Activated naive CD4-positive, alpha-beta T cell treated with anti-CD3 and anti-CD28 coated beads, Interleukin-2, amount 50 U/mL, for 24 hours (primary cell): ENCODE measurements at regions not wholly inside any gene's neighbourhood (a gene's known extent, or its start where the extent isn't known, plus 50 kb on each side); places are given as distances from the start of the nearest gene placed in this dataset.
"Not testable (repeated sequence)": the region's sequence is repeated elsewhere in the genome, so short reads cannot be mapped to it uniquely, and the experiment has no call there.

Experiments used
- H3K27ac Mint-ChIP-seq: one replicate; pipeline ENCODE4 v1.8.0; 2021; ENCODE audit warnings: mild to moderate bottlenecking, mixed read lengths
- H3K27me3 Mint-ChIP-seq: one replicate; pipeline ENCODE4 v1.8.0; 2021; ENCODE audit warnings: mixed read lengths
- H3K36me3 Mint-ChIP-seq: one replicate; pipeline ENCODE4 v1.8.0; 2021; ENCODE audit warnings: mixed read lengths
- H3K4me1 Mint-ChIP-seq: one replicate; pipeline ENCODE4 v1.8.0; 2021; ENCODE audit warnings: mixed read lengths
- H3K4me3 Mint-ChIP-seq: one replicate; pipeline ENCODE4 v1.8.0; 2021; ENCODE audit warnings: mild to moderate bottlenecking, mixed read lengths
- H3K9me3 Mint-ChIP-seq: one replicate; pipeline ENCODE4 v1.8.0; 2021; ENCODE audit warnings: mixed read lengths

DNA sequence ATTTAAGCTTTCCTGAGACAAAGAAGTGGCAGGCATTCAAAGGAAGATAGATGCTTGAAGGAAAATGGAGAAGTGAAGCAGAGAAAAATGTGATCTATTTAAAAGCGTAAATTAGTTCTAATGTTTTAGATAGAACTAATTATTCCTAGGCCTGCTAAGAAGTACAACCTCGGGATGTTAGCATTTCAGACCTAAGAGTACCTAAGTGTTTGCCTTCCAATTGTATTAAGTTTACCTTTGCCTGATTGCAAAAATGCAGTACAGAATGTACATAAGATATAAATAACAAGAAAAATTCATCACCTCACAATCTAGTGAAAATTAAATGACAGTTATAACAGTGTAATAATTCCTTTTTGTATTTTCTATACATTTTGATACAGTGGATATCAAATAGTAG is 71.1 kb upstream of the HNMT start:
- no peaks in the 10 kb centered on the region for H3K4me1 Mint-ChIP-seq
- no peaks in the 10 kb centered on the region for H3K9me3 Mint-ChIP-seq
- no peaks in the 10 kb centered on the region for H3K36me3 Mint-ChIP-seq
- H3K4me3 Mint-ChIP-seq: no peak overlapping the region
- H3K27me3 Mint-ChIP-seq: no peaks in the 10 kb centered on the region
- H3K27ac Mint-ChIP-seq: no peak overlapping the region

DNA sequence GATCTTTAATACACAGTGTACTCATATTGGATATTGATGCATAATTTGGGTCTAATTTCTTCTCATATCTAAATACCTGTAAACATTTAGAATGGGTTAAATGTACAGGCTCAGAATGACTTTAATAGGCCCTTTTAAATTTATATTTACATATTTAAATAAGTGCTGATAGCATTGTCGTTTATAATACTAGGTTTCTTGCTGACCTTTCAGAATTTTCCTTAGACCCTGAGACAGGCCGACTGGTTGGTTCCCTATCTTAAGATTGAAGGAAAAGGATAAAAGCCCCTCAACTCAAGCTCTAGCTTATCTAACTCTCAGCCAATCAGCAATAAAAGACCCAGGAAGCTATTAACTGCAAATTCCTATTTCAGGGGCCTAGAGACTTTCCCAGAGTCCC is 67.8 kb upstream of the HNMT start:
- Mint-ChIP-seq H3K4me3 (no peak overlapping the region), H3K36me3 (no peaks in the 10 kb centered on the region), H3K9me3 (no peaks in the 10 kb centered on the region), H3K4me1 (no peaks in the 10 kb centered on the region), H3K27ac (no peak overlapping the region), H3K27me3 (no peaks in the 10 kb centered on the region)

DNA sequence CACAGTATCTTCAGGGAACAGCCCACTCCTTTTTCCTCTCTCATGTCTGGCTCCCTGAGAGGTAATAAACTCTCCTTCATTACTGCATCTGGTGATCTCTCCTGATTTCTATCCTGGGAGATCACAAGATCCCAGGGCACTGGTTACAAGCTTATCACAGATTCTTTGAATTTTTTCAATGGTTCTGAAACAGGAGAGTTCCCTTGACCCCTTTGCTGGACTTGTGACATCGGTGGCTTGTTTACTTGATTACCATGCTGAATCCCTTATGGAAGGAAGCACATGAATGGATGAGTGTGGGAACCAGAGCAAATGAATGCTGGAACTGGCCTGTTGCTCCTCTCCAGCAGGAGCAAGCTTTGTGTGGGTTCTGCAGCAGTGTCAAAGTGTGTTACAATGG is 67.2 kb upstream of the HNMT start:
- H3K27me3 Mint-ChIP-seq: no peaks in the 10 kb centered on the region
- H3K4me1 Mint-ChIP-seq: no peaks in the 10 kb centered on the region
- no peak overlapping the region for H3K4me3 Mint-ChIP-seq
- no peak overlapping the region for H3K27ac Mint-ChIP-seq
- H3K9me3 Mint-ChIP-seq: no peaks in the 10 kb centered on the region
- no peaks in the 10 kb centered on the region for H3K36me3 Mint-ChIP-seq

DNA sequence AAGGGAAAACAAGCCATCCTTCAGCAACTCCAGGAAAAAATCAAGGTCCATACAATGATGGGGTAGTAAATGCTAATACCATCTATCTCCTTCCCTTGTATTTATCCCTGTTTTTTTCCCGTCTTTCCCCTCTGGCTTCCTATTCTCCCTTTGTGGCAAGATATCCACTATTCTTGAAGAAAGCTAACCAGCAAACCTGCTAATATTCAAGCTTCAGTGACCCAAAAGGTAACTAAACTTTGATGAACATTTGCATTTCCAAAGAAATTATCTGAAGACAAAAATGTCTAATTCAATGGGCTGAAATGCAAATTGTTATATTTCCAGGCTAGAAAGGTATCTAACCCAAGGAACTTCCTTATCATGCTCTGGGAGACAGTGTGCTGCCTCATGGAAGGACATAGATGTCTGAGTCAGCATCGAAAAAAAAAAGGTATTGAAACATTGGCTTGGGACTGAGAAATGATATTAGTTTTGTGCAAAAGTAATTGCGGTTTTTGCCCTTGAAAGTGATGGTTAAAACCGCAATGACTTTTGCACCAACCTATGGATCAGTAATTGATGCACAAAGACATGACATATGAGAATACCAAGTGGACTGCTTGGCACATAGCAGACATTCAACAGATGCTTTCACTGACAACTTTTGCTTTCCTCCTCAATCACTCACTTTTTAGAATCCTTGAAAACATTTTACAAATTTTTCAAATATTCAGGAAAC is 63.7 kb upstream of the HNMT start:
- Mint-ChIP-seq H3K36me3 (no peaks in the 10 kb centered on the region), H3K27me3 (peaks cover 3% of the 10 kb centered on the region)

DNA sequence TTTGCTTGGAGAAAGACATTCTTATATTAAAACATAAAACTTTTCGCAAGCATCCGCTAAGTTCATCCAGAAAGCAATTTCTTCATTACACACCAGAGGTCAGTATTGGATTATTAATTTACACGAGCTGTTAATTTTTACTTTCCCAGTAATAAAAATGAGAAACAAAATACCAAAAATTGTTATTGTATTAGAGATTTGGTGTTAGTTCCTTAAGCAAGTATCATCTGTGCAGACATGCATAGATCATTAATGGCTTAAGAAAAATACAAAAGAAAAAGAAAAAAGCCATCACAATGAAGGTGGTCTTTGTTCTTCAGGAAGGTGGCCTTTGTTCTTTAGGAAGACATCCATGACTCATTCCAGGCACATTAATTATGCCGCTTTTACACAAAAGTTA is 53.6 kb upstream of the HNMT start:
- Mint-ChIP-seq H3K4me1 (no peaks in the 10 kb centered on the region), H3K4me3 (no peak overlapping the region), H3K9me3 (no peaks in the 10 kb centered on the region), H3K36me3 (no peaks in the 10 kb centered on the region), H3K27me3 (peaks cover 9% of the 10 kb centered on the region), H3K27ac (no peak overlapping the region)

More for the DNA sequence above, 63.7 kb upstream of the HNMT start:
- H3K4me1 Mint-ChIP-seq: no peaks in the 10 kb centered on the region
- no peak overlapping the region for H3K4me3 Mint-ChIP-seq
- no peak overlapping the region for H3K27ac Mint-ChIP-seq
- no peaks in the 10 kb centered on the region for H3K9me3 Mint-ChIP-seq

DNA sequence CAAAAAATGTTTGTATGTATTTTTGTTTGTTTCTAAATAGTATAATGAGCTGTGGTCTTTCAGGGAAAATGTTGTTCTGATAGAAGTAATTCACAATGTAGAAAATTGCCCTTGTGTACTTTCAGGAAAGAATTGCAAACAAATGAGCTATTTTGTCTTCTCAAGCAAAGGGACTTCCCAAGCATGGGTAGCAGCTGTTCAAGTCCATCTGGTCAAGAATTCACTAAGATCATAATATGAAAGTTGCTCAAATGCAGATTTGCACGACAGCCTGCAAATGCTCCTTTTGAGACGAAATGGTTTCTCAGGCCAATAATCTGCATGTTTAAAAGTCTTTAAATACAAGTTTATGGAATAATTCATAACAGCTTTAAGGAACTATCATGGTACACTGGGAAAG is 51.9 kb upstream of the HNMT start:
- Mint-ChIP-seq H3K27ac (no peak overlapping the region), H3K27me3 (peaks cover 6% of the 10 kb centered on the region)

DNA sequence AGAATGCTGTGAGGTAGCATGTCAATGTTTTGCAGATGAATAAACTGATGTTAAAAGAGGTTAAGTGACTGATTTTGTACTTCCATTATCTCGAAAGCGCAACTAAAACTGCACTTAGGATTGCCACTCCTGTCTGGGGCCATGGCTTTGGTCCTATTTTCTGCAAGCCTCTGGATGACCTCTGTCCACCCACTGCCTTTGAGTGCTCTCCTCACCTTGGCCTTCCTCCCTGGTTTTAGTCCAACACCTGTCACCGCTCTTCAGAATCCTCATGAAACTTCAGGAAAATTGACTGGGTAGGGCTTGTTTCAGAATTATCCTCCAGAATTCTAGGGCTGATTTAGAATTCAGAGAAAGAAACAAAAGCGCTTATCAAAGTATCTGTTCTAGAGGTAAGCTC is 51.1 kb upstream of the HNMT start:
- Mint-ChIP-seq H3K4me3 (no peak overlapping the region), H3K27me3 (peaks cover 6% of the 10 kb centered on the region), H3K27ac (no peak overlapping the region), H3K9me3 (no peaks in the 10 kb centered on the region), H3K4me1 (no peaks in the 10 kb centered on the region), H3K36me3 (no peaks in the 10 kb centered on the region)

More for the DNA sequence above, 51.9 kb upstream of the HNMT start:
- Mint-ChIP-seq H3K4me1 (no peaks in the 10 kb centered on the region), H3K36me3 (no peaks in the 10 kb centered on the region), H3K4me3 (no peak overlapping the region), H3K9me3 (no peaks in the 10 kb centered on the region)

DNA sequence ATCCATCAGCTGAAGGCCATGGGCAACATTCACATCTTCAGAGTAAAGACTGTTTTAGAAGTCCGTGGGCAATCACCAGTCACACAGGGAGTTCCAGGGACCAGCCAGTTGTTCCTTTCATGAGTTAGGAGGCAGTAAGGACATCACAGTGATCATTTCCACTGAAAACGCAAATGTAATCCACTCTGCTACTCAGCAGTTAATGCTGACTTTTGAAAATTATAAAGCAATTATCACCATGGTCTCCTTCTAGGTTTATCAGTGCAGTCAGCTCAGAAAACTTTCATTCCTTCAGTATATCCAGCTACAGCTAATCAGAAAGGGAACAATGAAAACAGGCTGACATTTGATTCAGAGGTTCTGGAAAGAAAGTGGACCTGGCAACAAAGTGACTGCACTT is 50.6 kb upstream of the HNMT start:
- not testable (repeated sequence) for H3K4me1 Mint-ChIP-seq, H3K27ac Mint-ChIP-seq, H3K36me3 Mint-ChIP-seq, H3K9me3 Mint-ChIP-seq, H3K27me3 Mint-ChIP-seq, H3K4me3 Mint-ChIP-seq
